ENCODE measurements at regions not wholly inside any gene's neighbourhood (a gene's known extent, or its start where the extent isn't known, plus 50 kb on each side); places are given as distances from the start of the nearest gene placed in this dataset.

GRCh38 chr5:37994729-37995128, 154.9 kb upstream of the GDNF start:
- no peak for TF ChIP-seq CTCF (IDR thresholded peaks at IDR 0.05; ENCODE audit: borderline replicate concordance)
- no peak overlapping the region for H3K4me3 ChIP-seq
- no peak overlapping the region for H3K27ac ChIP-seq (replicated peaks)
- intact Hi-C loops (cut with micrococcal nuclease): no loop called here
- no peak for DNase-seq
- H3K4me1 ChIP-seq: peaks cover 16% of the 10 kb centered on the region
- no peaks in the 10 kb centered on the region for H3K9me3 ChIP-seq (replicated peaks)
- no peaks in the 10 kb centered on the region for H3K36me3 ChIP-seq
- no peaks in the 10 kb centered on the region for H3K27me3 ChIP-seq (ENCODE audit: low read depth)

GRCh38 chr5:37991301-37992299, 151.8 kb upstream of the GDNF start:
- H3K36me3 ChIP-seq: no peaks in the 10 kb centered on the region
- H3K4me1 ChIP-seq: peaks cover 44% of the 10 kb centered on the region
- no peak for DNase-seq
- H3K4me3 ChIP-seq: no peak overlapping the region
- no peaks in the 10 kb centered on the region for H3K9me3 ChIP-seq (replicated peaks)
- intact Hi-C loops (cut with micrococcal nuclease): no loop called here
- no peaks in the 10 kb centered on the region for H3K27me3 ChIP-seq (ENCODE audit: low read depth)
- peak overlapping the region; percentile 21 for H3K27ac ChIP-seq (replicated peaks)
- no peak for TF ChIP-seq CTCF (IDR thresholded peaks at IDR 0.05; ENCODE audit: borderline replicate concordance)

- DNase-seq: no peak
- no peak for TF ChIP-seq CTCF (IDR thresholded peaks at IDR 0.05; ENCODE audit: borderline replicate concordance)
- H3K9me3 ChIP-seq (replicated peaks): no peaks in the 10 kb centered on the region
- no peak overlapping the region for H3K27ac ChIP-seq (replicated peaks)
- H3K4me3 ChIP-seq: no peak overlapping the region
- H3K36me3 ChIP-seq: no peaks in the 10 kb centered on the region
- H3K4me1 ChIP-seq: peaks cover 44% of the 10 kb centered on the region
- intact Hi-C loops (cut with micrococcal nuclease): no loop called here
- H3K27me3 ChIP-seq (ENCODE audit: low read depth): no peaks in the 10 kb centered on the region
Observed at GRCh38 chr5:37989884-37990283, 150.0 kb upstream of the GDNF start.

- intact Hi-C loops (cut with micrococcal nuclease): no loop called here
- Histone ChIP-seq H3K27ac (replicated peaks) (no peak overlapping the region), H3K4me3 (no peak overlapping the region), H3K9me3 (replicated peaks) (no peaks in the 10 kb centered on the region), H3K36me3 (no peaks in the 10 kb centered on the region), H3K27me3 (ENCODE audit: low read depth) (no peaks in the 10 kb centered on the region), H3K4me1 (peaks cover 44% of the 10 kb centered on the region)
- no peak for TF ChIP-seq CTCF (IDR thresholded peaks at IDR 0.05; ENCODE audit: borderline replicate concordance)
- DNase-seq: no peak
Observed at GRCh38 chr5:37988454-37989046, 148.7 kb upstream of the GDNF start.

GRCh38 chr5:37984300-37984699, 144.5 kb upstream of the GDNF start:
- H3K27me3 ChIP-seq (ENCODE audit: low read depth): no peaks in the 10 kb centered on the region
- no peak overlapping the region for H3K4me3 ChIP-seq
- no peak for DNase-seq
- H3K36me3 ChIP-seq: no peaks in the 10 kb centered on the region
- H3K9me3 ChIP-seq (replicated peaks): peaks cover 14% of the 10 kb centered on the region
- peak overlapping the region; percentile 12 for H3K27ac ChIP-seq (replicated peaks)
- intact Hi-C loops (cut with micrococcal nuclease): no loop called here
- peaks cover 25% of the 10 kb centered on the region for H3K4me1 ChIP-seq
- no peak for TF ChIP-seq CTCF (IDR thresholded peaks at IDR 0.05; ENCODE audit: borderline replicate concordance)

Data from left ventricle myocardium inferior (tissue), 1 donor.